ENCODE measurements at regions not wholly inside any gene's neighbourhood (a gene's known extent, or its start where the extent isn't known, plus 50 kb on each side); places are given as distances from the start of the nearest gene placed in this dataset.
"Not testable (repeated sequence)": the region's sequence is repeated elsewhere in the genome, so short reads cannot be mapped to it uniquely, and the experiment has no call there.

GRCh38 chr4:144426023-144426422 lies 219.9 kb upstream of the HHIP start:
- not testable (repeated sequence) for TF ChIP-seq CTCF (IDR thresholded peaks at IDR 0.05); CEBPB (IDR thresholded peaks at IDR 0.05); EP300 (IDR thresholded peaks at IDR 0.05); POLR2A (IDR thresholded peaks at IDR 0.05; ENCODE audit: low read length); MAX (IDR thresholded peaks at IDR 0.05); RAD21 (conservative IDR thresholded peaks at IDR 0.05 in 1 of 2, IDR thresholded peaks at IDR 0.05 in 1 of 2); JUNB (IDR thresholded peaks at IDR 0.05); ZFP36 (IDR thresholded peaks at IDR 0.05; ENCODE audit: borderline replicate concordance, partially characterized antibody); EHF (CRISPR knock-in tag; IDR thresholded peaks at IDR 0.05)

Measured in A549 (cell line).